ENCODE measurements at regions not wholly inside any gene's neighbourhood (a gene's known extent, or its start where the extent isn't known, plus 50 kb on each side); places are given as distances from the start of the nearest gene placed in this dataset.

GRCh38 chrX:13099121-13099520 lies 54.7 kb upstream of the FAM9C start:
- TF ChIP-seq POLR2A (IDR thresholded peaks at IDR 0.05; ENCODE audit: low read depth, low read length) (no peak), POLR2AphosphoS5 (IDR thresholded peaks at IDR 0.05; ENCODE audit: low read depth, low read length) (no peak), TAF1 (IDR thresholded peaks at IDR 0.05; ENCODE audit: low read depth, low read length) (no peak), SPI1 (IDR thresholded peaks at IDR 0.05; ENCODE audit: low read depth, low read length) (no peak), PAX5 (IDR thresholded peaks at IDR 0.05; ENCODE audit: insufficient read depth, low read length, severe bottlenecking) (no peak), POU2F2 (IDR thresholded peaks at IDR 0.05; ENCODE audit: low read depth, low read length) (no peak)

Data from GM12891 (cell line).